Ovary (tissue), 7 donors: ENCODE measurements at regions not wholly inside any gene's neighbourhood (a gene's known extent, or its start where the extent isn't known, plus 50 kb on each side); places are given as distances from the start of the nearest gene placed in this dataset.

ENCODE experiments used
- DNase-seq, 5 donors: peaks; one replicate each; pipeline ENCODE4 v3.0.0-alpha.2; 2019 to 2020
- H3K27ac ChIP-seq, 2 donors: fragments of 200-600 bp; one replicate each; pipeline versions ENCODE4 v1.5.1 to v1.8.0; 2019 to 2022
- H3K27me3 ChIP-seq: fragments of 200-600 bp; one replicate; pipeline ENCODE4 v1.8.0; 2022
- H3K36me3 ChIP-seq: fragments of 200-600 bp; sonication (generic); one replicate; pipeline ENCODE4 v1.5.1; 2019
- H3K4me1 ChIP-seq: one replicate; pipeline ENCODE4 v1.8.1; 2013; ENCODE audit warnings: mild to moderate bottlenecking, moderate library complexity; ENCODE audit not compliant: insufficient read depth
- H3K4me3 ChIP-seq: fragments of 200-600 bp; sonication (generic); one replicate; pipeline ENCODE4 v1.5.1; 2017
- H3K9me3 ChIP-seq, 2 donors: fragments of 200-600 bp in 1 of 2; sonication (generic) in 1 of 2; one replicate each; pipeline versions ENCODE4 v1.5.1 to v1.8.1; 2013 to 2019; ENCODE audit warnings: mild to moderate bottlenecking in 1 of 2, moderate library complexity in 1 of 2
- EP300 ChIP-seq: sonication (generic); formaldehyde crosslinking; IDR thresholded peaks from one replicate; pipeline ENCODE4 v1.6.1; 2017; ENCODE audit warnings: antibody characterized with exemption
- POLR2A ChIP-seq: fragments of 450-650 bp; IDR thresholded peaks from one replicate; pipeline ENCODE4 v1.6.1; 2017; ENCODE audit warnings: antibody characterized with exemption, mild to moderate bottlenecking, moderate library complexity
- WGBS, 3 donors: extraction: QIAGEN DNeasy Blood & Tissue Kit in 1 of 3; methylation state at CpG; one replicate each; pipeline versions ENCODE4 v1.1.5 to v1.1.7; 2013 to 2017; 5-methylcytosine and 5-hydroxymethylcytosine counted together
- intact Hi-C, 4 donors: fragments of 100-400 bp; cut with DNase I; formaldehyde crosslinking; loops; one replicate each; pipeline versions ENCODE4 v1.11.0 to v1.15.1; 2022 to 2023
- TF ChIP-seq, protein P1 (sequence below), 3 donors: fragments of 450-650 bp in 2 of 3; fragments of 200-600 bp in 1 of 3; IDR thresholded peaks; one replicate each; pipeline versions ENCODE4 v1.5.1 to v1.8.0; 2016 to 2022; ENCODE audit warnings: antibody characterized with exemption in 3 of 3, mild to moderate bottlenecking in 1 of 3
- donor health status: DM: no; HTN: no; CAD: no; lungs with moderate emphysema.
- donor health status: DM: no; HTN: no; CAD: no.
- donor health status: Bipolar disorder and iron deficiency.
- donor health status: DM: no; HTN: no; CAD: no.
- donor health status: DM: yes; HTN: yes; CAD: no.

GRCh38 chr1:96865731-96866685 is 144.4 kb downstream of the PTBP2 start:
- H3K27me3 ChIP-seq = no peaks in the 10 kb centered on the region
- 20 to 27% (median 27%) methylated on average over 3 of the region's 3 CpGs for WGBS, 3 donors
- no peaks in the 10 kb centered on the region for H3K4me1 ChIP-seq
- H3K36me3 ChIP-seq = no peaks in the 10 kb centered on the region
- DNase-seq = no peak
- no peak overlapping the region for H3K27ac ChIP-seq
- intact Hi-C loops = no loop called here
- TF ChIP-seq, protein P1, sequence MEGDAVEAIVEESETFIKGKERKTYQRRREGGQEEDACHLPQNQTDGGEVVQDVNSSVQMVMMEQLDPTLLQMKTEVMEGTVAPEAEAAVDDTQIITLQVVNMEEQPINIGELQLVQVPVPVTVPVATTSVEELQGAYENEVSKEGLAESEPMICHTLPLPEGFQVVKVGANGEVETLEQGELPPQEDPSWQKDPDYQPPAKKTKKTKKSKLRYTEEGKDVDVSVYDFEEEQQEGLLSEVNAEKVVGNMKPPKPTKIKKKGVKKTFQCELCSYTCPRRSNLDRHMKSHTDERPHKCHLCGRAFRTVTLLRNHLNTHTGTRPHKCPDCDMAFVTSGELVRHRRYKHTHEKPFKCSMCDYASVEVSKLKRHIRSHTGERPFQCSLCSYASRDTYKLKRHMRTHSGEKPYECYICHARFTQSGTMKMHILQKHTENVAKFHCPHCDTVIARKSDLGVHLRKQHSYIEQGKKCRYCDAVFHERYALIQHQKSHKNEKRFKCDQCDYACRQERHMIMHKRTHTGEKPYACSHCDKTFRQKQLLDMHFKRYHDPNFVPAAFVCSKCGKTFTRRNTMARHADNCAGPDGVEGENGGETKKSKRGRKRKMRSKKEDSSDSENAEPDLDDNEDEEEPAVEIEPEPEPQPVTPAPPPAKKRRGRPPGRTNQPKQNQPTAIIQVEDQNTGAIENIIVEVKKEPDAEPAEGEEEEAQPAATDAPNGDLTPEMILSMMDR (IDR thresholded peaks at IDR 0.05) = no peak
- TF ChIP-seq EP300 (no peak), POLR2A (no peak)
- no peak overlapping the region for H3K4me3 ChIP-seq
- no peaks in the 10 kb centered on the region for H3K9me3 ChIP-seq

DNA sequence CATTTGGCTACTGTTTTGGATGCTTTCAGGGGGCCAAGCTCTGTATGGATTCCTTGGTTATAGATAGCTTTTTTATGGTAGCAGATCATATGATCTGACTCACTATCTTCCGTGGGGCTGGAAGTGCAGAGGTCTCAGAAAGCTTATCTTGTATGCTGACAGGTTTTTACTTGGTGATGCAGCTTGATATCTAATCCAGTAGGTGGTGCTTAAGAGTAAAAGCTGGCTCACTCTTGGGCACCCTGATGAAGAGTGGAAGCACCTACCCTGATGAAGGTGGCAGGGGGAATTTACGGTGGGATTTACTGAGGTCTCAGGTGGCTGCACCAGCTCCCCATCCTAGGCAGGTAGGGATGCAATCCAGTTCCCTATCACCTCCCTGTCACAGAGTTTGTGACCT is 151.2 kb downstream of the PTBP2 start:
- intact Hi-C loops = no loop called here
- no peak for DNase-seq
- no peaks in the 10 kb centered on the region for H3K27me3 ChIP-seq
- H3K27ac ChIP-seq = no peak overlapping the region
- no peak overlapping the region for H3K4me3 ChIP-seq
- H3K9me3 ChIP-seq = no peaks in the 10 kb centered on the region
- H3K4me1 ChIP-seq = no peaks in the 10 kb centered on the region
- TF ChIP-seq, protein P1 (IDR thresholded peaks at IDR 0.05) = no peak
- TF ChIP-seq POLR2A = no peak
- TF ChIP-seq EP300 = no peak
- WGBS, 3 donors = 88 to 89% (median 88%) methylated on average over 2 of the region's 2 CpGs
- no peaks in the 10 kb centered on the region for H3K36me3 ChIP-seq

- intact Hi-C loops = no loop called here
- no peak overlapping the region for H3K27ac ChIP-seq
- WGBS, 3 donors = 78 to 87% (median 82%) methylated on average over 1 of the region's 1 CpG
- H3K9me3 ChIP-seq = no peaks in the 10 kb centered on the region
- H3K36me3 ChIP-seq = no peaks in the 10 kb centered on the region
- no peak for DNase-seq
- no peaks in the 10 kb centered on the region for H3K27me3 ChIP-seq
- no peak for TF ChIP-seq EP300
- TF ChIP-seq, protein P1 (IDR thresholded peaks at IDR 0.05) = no peak
- no peak for TF ChIP-seq POLR2A
- no peak overlapping the region for H3K4me3 ChIP-seq
- H3K4me1 ChIP-seq = no peaks in the 10 kb centered on the region
Measured at GRCh38 chr1:96878640-96879039, 157.1 kb downstream of the PTBP2 start.

DNA sequence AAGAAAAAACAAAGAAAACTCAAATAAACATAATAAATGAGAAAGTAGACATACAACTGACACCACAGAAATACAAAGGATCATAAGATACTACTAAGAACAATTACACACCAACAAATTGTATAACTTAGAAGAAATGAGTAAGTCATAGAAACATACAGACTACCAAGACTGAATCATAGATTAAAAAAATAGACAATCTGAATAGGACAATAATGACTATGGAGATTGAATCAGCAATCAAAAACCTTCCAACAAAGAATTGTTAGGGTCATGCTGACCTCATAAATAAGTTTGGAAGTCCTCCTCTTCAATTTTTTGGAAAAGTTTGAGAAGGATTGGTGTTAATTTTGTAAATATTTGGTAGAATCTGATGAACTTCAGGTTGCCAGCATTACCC is 159.0 kb downstream of the PTBP2 start:
- H3K36me3 ChIP-seq = no peaks in the 10 kb centered on the region
- DNase-seq = no peak
- no peaks in the 10 kb centered on the region for H3K27me3 ChIP-seq
- H3K9me3 ChIP-seq = no peaks in the 10 kb centered on the region
- H3K4me1 ChIP-seq = no peaks in the 10 kb centered on the region
- TF ChIP-seq EP300 = no peak
- TF ChIP-seq, protein P1 (IDR thresholded peaks at IDR 0.05) = no peak
- no peak for TF ChIP-seq POLR2A
- intact Hi-C loops = no loop called here
- H3K27ac ChIP-seq = no peak overlapping the region
- no peak overlapping the region for H3K4me3 ChIP-seq
